ENCODE measurements at regions not wholly inside any gene's neighbourhood (a gene's known extent, or its start where the extent isn't known, plus 50 kb on each side); places are given as distances from the start of the nearest gene placed in this dataset.

- no peak for DNase-seq
- Histone ChIP-seq H3K79me2 (ENCODE audit: low read depth) (no peaks in the 10 kb centered on the region), H3K27me3 (ENCODE audit: insufficient read depth, low read depth) (no peaks in the 10 kb centered on the region), H2AFZ (no peak overlapping the region), H3K9me2 (ENCODE audit: insufficient read depth) (no peaks in the 10 kb centered on the region), H3K9me3 (ENCODE audit: insufficient read depth, low read depth) (no peaks in the 10 kb centered on the region), H4K20me1 (ENCODE audit: insufficient read depth) (no peaks in the 10 kb centered on the region), H3F3A (ENCODE audit: insufficient read depth, low read depth) (no peaks in the 10 kb centered on the region), H3K36me3 (ENCODE audit: low read depth) (no peaks in the 10 kb centered on the region), H3K4me3 (no peak overlapping the region), H3K4me2 (no peak overlapping the region), H3K27ac (no peak overlapping the region), H3K4me1 (replicated peaks; ENCODE audit: insufficient read depth) (no peaks in the 10 kb centered on the region)
- TF ChIP-seq EZH2 (IDR thresholded peaks at IDR 0.05; ENCODE audit: low read depth) (no peak), CTCF (conservative IDR thresholded peaks at IDR 0.05) (no peak)
- POLR2A ChIA-PET (ENCODE audit: unreplicated experiment), result no interaction called here
- intact Hi-C loops (cut with micrococcal nuclease; ENCODE audit: unreplicated experiment), result no loop called here
- CTCF ChIA-PET, result no interaction called here
- BruUV-seq (replicated peaks), result no TSS peak
Measured at GRCh38 chr14:87181288-87181687, 811.7 kb downstream of the GALC start.

- Histone ChIP-seq H3K4me2 (no peak overlapping the region), H3K79me2 (ENCODE audit: low read depth) (no peaks in the 10 kb centered on the region), H3K9me2 (ENCODE audit: insufficient read depth) (no peaks in the 10 kb centered on the region), H3K36me3 (ENCODE audit: low read depth) (no peaks in the 10 kb centered on the region), H3K9me3 (ENCODE audit: insufficient read depth, low read depth) (no peaks in the 10 kb centered on the region), H3K4me3 (no peak overlapping the region), H3K4me1 (replicated peaks; ENCODE audit: insufficient read depth) (no peaks in the 10 kb centered on the region), H3F3A (ENCODE audit: insufficient read depth, low read depth) (no peaks in the 10 kb centered on the region), H3K27ac (no peak overlapping the region), H4K20me1 (ENCODE audit: insufficient read depth) (no peaks in the 10 kb centered on the region), H2AFZ (no peak overlapping the region), H3K27me3 (ENCODE audit: insufficient read depth, low read depth) (no peaks in the 10 kb centered on the region)
- no peak for DNase-seq
- ChIA-PET POLR2A (ENCODE audit: unreplicated experiment) (no interaction called here), CTCF (no interaction called here)
- intact Hi-C loops (cut with micrococcal nuclease; ENCODE audit: unreplicated experiment), result no loop called here
- no TSS peak for BruUV-seq (replicated peaks)
- TF ChIP-seq EZH2 (IDR thresholded peaks at IDR 0.05; ENCODE audit: low read depth) (no peak), CTCF (conservative IDR thresholded peaks at IDR 0.05) (no peak)
Measured at GRCh38 chr14:87179936-87180335, 813.0 kb downstream of the GALC start.

- Histone ChIP-seq H3K9me2 (ENCODE audit: insufficient read depth) (no peaks in the 10 kb centered on the region), H3K36me3 (ENCODE audit: low read depth) (no peaks in the 10 kb centered on the region), H3F3A (ENCODE audit: insufficient read depth, low read depth) (no peaks in the 10 kb centered on the region), H3K9me3 (ENCODE audit: insufficient read depth, low read depth) (no peaks in the 10 kb centered on the region), H4K20me1 (ENCODE audit: insufficient read depth) (no peaks in the 10 kb centered on the region), H3K79me2 (ENCODE audit: low read depth) (no peaks in the 10 kb centered on the region), H3K27ac (no peak overlapping the region), H3K4me2 (no peak overlapping the region), H3K4me3 (no peak overlapping the region), H3K4me1 (replicated peaks; ENCODE audit: insufficient read depth) (no peaks in the 10 kb centered on the region), H3K27me3 (ENCODE audit: insufficient read depth, low read depth) (no peaks in the 10 kb centered on the region), H2AFZ (no peak overlapping the region)
- intact Hi-C loops (cut with micrococcal nuclease; ENCODE audit: unreplicated experiment), result no loop called here
- ChIA-PET POLR2A (ENCODE audit: unreplicated experiment) (no interaction called here), CTCF (no interaction called here)
- BruUV-seq (replicated peaks), result no TSS peak
- TF ChIP-seq CTCF (conservative IDR thresholded peaks at IDR 0.05) (no peak), EZH2 (IDR thresholded peaks at IDR 0.05; ENCODE audit: low read depth) (no peak)
- no peak for DNase-seq
Measured at GRCh38 chr14:87178277-87178676, 814.7 kb downstream of the GALC start.

Measured in PC-9 (cell line).